GM12892 (cell line): ENCODE measurements at regions not wholly inside any gene's neighbourhood (a gene's known extent, or its start where the extent isn't known, plus 50 kb on each side); places are given as distances from the start of the nearest gene placed in this dataset.

Experiments
- DNase-seq: peaks from one replicate; pipeline ENCODE4 v3.0.0; 2011; ENCODE audit not compliant: insufficient read length
- FAIRE-seq: peaks from 2 replicates; lab custom pipeline; 2011; peaks lifted over from hg19 to GRCh38; lab: Jason Lieb, UNC
- POLR2A ChIP-seq: IDR thresholded peaks from 2 replicates; pipeline ENCODE4 v1.6.1; 2011; ENCODE audit warnings: low read depth, low read length, control low read depth
- POLR2AphosphoS5 ChIP-seq: IDR thresholded peaks from 2 replicates; pipeline ENCODE4 v1.6.1; 2011; ENCODE audit warnings: low read depth, low read length, control low read depth
- TAF1 ChIP-seq: IDR thresholded peaks from 2 replicates; pipeline ENCODE4 v1.6.1; 2011; ENCODE audit warnings: low read depth, mild to moderate bottlenecking, control low read depth, low read length, borderline replicate concordance

- no peak for FAIRE-seq
- no peak for DNase-seq
- TF ChIP-seq TAF1 (no peak), POLR2AphosphoS5 (no peak), POLR2A (no peak)
Observed at GRCh38 chr13:40061466-40062450, 406.3 kb downstream of the COG6 start.

GRCh38 chr13:40063278-40063698, 407.8 kb downstream of the COG6 start:
- TF ChIP-seq POLR2AphosphoS5 (no peak), POLR2A (no peak), TAF1 (no peak)
- FAIRE-seq (no peak), DNase-seq (no peak)

GRCh38 chr13:40063703-40064102, 408.2 kb downstream of the COG6 start:
- TF ChIP-seq POLR2A (no peak), TAF1 (no peak), POLR2AphosphoS5 (no peak)
- FAIRE-seq (no peak), DNase-seq (no peak)

- FAIRE-seq, result no peak
- DNase-seq, result no peak
- TF ChIP-seq TAF1 (no peak), POLR2A (no peak), POLR2AphosphoS5 (no peak)
Observed at GRCh38 chr13:40064154-40065097, 409.0 kb downstream of the COG6 start.

GRCh38 chr13:40069173-40070044, 413.9 kb downstream of the COG6 start:
- peak; percentile 84 for FAIRE-seq
- peak; percentile 18 for DNase-seq
- no peak for TF ChIP-seq POLR2AphosphoS5
- TF ChIP-seq TAF1, result no peak
- no peak for TF ChIP-seq POLR2A

GRCh38 chr13:40070357-40070756, 414.9 kb downstream of the COG6 start:
- DNase-seq (no peak), FAIRE-seq (no peak)

GRCh38 chr13:40072663-40073120, 417.2 kb downstream of the COG6 start:
- DNase-seq (no peak), FAIRE-seq (no peak)
- TF ChIP-seq POLR2AphosphoS5, result no peak
- TF ChIP-seq TAF1, result no peak
- no peak for TF ChIP-seq POLR2A

More at GRCh38 chr13:40070357-40070756, 414.9 kb downstream of the COG6 start:
- TF ChIP-seq TAF1 (no peak), POLR2A (no peak), POLR2AphosphoS5 (no peak)

- no peak for TF ChIP-seq POLR2A
- no peak for TF ChIP-seq TAF1
- no peak for TF ChIP-seq POLR2AphosphoS5
- FAIRE-seq, result no peak
- no peak for DNase-seq
Observed at GRCh38 chr13:40074338-40074737, 418.9 kb downstream of the COG6 start.

GRCh38 chr13:40075281-40075680, 419.8 kb downstream of the COG6 start:
- FAIRE-seq, result no peak
- DNase-seq, result no peak
- no peak for TF ChIP-seq POLR2A
- TF ChIP-seq TAF1, result no peak
- TF ChIP-seq POLR2AphosphoS5, result no peak

GRCh38 chr13:40076765-40077362, 421.4 kb downstream of the COG6 start:
- no peak for TF ChIP-seq POLR2AphosphoS5
- TF ChIP-seq POLR2A, result no peak
- no peak for TF ChIP-seq TAF1
- DNase-seq (no peak), FAIRE-seq (no peak)
